Inflammatory macrophage (primary cell): ENCODE measurements at regions not wholly inside any gene's neighbourhood (a gene's known extent, or its start where the extent isn't known, plus 50 kb on each side); places are given as distances from the start of the nearest gene placed in this dataset.
"Not testable (repeated sequence)": the region's sequence is repeated elsewhere in the genome, so short reads cannot be mapped to it uniquely, and the experiment has no call there.

Experiments used
- DNase-seq, 2 donors: peaks; one replicate each; pipeline ENCODE4 v3.0.0-alpha.2; 2020 to 2022

DNA sequence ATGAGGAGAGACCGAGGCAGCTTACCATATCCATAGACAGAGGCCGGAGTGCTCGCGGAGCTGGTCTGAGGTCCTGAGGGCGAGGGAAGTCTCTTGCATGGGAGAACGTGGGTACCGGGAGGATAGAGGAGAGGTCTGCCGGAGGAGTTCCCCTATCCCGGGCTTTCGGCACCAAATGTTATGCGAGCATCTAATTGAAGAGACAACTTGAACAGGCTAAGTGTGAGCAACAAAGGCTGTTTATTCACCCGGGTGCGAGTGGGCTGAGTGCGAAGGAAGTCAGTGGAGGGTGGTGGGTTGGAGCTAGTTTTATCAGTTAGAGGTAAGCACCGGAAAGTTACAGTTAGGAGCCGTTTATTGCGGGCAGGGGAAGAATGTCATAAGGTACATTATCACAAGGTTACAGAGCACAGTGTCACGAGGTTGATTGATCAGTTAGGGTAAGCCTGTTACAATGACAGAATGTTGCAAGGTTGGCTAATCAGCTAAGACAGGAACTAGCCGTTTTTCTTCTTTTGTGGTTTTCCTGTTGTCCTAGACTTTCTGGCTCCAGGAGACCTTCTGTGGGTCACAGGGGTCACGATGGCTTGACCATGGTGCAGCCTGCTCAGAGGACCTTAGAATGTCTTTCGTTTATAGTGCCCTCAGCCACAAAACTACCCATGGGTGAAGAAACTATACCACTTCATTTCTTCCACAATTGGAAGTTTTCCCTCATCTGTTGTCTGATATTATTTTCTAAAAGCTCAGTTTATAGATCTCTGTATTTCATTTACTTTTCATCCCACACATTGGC is 746.0 kb upstream of the ADGRB3 start:
- DNase-seq: peak; percentile 28 to 42

- no peak for DNase-seq
Measured at GRCh38 chr6:67888546-67888885, 746.6 kb upstream of the ADGRB3 start.

GRCh38 chr6:67887747-67888545 is 747.1 kb upstream of the ADGRB3 start:
- no peak for DNase-seq

DNA sequence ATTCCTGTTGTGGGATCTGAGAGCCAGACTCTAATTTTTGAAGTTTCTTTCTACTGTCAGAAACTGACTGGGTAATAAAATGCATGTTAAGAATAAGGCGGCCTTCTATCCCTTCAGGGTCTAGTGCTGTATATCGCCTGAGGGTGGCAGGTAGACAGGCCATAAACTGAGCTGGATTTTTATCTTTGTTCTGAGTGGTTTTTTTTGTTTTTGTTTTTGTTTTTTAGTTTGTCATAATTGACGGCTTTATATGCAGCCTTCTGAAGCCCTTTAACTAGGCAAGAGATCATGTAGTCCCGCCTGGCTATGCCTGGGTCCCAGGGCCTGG is 747.7 kb upstream of the ADGRB3 start:
- DNase-seq: no peak

- no peak for DNase-seq
Measured at GRCh38 chr6:67886840-67887292, 748.2 kb upstream of the ADGRB3 start.

GRCh38 chr6:67886036-67886707 is 748.9 kb upstream of the ADGRB3 start:
- DNase-seq: no peak

GRCh38 chr6:67885081-67886033 is 749.7 kb upstream of the ADGRB3 start:
- DNase-seq: no peak

GRCh38 chr6:67884442-67884841 is 750.6 kb upstream of the ADGRB3 start:
- no peak for DNase-seq

GRCh38 chr6:67883500-67884366 is 751.3 kb upstream of the ADGRB3 start:
- DNase-seq: no peak

GRCh38 chr6:67882436-67883311 is 752.4 kb upstream of the ADGRB3 start:
- DNase-seq: no peak

GRCh38 chr6:67881706-67882065 is 753.4 kb upstream of the ADGRB3 start:
- DNase-seq: no peak

DNA sequence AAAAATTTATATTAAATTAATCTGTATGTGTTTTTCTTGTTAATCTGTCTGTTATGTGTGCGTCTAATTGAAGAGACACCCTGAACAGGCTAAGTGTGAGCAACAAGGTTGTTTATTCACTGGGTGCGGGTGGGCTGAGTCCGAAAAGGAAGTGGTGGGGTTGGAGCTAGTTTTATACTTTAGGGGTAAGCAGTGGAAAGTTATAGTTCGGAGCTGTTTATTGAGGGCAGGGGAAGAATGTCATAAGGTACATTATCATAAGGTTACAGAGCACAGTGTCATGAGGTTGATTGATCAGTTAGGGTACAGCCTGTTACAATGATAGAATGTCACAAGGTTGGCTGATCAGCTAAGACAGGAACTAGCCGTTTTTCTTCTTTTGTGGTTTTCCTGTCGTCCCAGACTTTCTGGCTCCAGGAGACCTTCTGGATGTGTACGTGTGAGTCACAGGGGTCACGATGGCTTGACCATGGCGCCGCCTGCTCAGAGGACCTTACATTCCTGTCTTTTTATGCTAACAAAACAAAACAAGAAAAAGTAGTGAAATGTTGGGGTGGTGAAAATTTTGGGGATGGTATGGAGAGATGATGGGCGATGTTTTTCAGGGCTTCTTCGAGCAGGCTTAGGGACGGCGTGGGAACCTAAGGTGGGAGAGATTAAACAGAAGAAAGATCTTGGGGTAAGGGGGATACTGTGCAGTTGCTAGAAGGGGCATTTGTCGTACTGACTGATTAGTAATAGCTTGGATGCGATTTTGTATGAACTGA is 754.0 kb upstream of the ADGRB3 start:
- no peak for DNase-seq

GRCh38 chr6:67880343-67880742 is 754.7 kb upstream of the ADGRB3 start:
- DNase-seq: not testable (repeated sequence)

DNA sequence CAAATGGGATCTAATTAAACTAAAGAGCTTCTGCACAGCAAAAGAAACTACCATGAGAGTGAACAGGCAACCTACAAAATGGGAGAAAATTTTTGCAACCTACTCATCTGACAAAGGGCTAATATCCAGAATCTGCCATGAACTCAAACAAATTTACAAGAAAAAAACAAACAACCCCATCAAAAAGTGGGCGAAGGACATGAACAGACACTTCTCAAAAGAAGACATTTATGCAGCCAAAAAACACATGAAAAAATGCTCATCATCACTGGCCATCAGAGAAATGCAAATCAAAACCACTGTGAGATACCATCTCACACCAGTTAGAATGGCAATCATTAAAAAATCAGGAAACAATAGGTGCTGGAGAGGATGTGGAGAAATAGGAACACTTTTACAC is 755.2 kb upstream of the ADGRB3 start:
- DNase-seq: not testable (repeated sequence)

DNA sequence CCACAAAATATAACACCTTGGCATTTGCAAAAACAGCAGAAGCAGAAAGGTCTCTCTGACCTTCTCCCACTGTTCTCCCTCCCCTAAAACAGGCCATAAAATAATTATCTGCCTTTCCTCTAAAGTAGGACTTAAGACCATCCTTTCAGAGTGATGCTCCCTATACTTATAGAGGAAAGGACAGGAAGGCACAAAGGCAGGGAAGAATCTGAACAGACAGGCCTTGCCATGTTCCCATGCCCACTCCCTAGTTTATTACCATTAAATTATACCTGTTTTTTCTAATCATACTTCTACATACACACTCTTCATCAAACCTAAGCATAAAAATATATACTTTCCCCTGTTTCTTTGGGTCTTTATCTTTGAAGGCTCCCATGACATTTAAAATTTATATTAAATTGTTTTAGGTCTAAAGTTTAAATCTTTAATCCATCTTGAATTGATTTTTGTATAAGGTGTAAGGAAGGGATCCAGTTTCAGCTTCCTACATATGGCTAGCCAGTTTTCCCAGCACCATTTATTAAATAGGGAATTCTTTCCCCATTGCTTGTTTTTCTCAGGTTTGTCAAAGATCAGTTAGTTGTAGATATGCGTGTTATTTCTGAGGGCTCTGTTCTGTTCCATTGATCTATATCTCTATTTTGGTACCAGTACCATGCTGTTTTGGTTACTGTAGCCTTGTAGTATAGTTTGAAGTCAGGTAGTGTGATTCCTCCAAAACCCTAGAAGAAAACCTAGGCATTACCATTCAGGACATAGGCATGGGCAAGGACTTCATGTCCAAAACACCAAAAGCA is 755.8 kb upstream of the ADGRB3 start:
- DNase-seq: not testable (repeated sequence)

- DNase-seq: not testable (repeated sequence)
Measured at GRCh38 chr6:67878216-67878615, 756.9 kb upstream of the ADGRB3 start.

DNA sequence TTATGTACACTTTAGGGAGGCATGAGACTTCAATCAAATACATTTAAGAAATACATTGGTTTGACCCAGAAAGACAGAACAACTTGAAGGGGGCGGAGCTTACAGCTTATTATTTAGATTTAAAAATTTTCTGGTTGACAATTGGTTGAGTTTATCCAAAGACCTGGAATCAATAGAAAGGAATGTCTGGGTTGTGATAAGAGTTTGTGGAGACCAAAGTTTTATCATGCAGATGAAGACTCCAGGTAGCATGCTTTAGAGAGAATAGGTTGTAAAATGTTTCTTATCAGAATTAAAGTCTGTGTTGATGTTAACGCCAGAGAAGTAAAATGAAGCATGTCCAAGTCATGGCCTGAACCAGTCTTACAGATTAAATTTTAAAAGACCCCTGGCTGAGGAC is 757.8 kb upstream of the ADGRB3 start:
- no peak for DNase-seq

DNA sequence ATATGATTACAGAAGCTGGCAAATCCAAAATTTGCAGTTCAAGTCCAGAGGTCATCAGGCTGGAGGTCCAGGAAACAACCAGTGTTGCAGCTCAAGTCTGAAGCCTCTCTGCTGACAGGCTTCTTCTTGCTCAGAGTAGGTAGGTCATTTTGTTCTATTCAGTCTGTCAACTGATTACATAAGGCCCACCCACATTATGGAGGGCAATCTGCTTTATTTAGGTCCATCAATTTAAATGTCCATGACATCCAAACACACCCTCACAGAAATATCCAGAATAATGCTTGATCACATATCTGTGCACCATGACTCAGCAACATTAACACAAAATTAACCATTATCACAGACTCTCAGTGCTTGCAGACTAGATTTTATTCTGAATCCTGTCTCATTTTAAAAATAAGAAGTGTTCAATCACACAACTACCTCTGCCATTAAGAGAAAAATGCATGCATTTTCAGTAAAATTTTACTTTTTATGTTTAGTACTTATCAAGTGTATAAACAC is 759.2 kb upstream of the ADGRB3 start:
- no peak for DNase-seq

DNA sequence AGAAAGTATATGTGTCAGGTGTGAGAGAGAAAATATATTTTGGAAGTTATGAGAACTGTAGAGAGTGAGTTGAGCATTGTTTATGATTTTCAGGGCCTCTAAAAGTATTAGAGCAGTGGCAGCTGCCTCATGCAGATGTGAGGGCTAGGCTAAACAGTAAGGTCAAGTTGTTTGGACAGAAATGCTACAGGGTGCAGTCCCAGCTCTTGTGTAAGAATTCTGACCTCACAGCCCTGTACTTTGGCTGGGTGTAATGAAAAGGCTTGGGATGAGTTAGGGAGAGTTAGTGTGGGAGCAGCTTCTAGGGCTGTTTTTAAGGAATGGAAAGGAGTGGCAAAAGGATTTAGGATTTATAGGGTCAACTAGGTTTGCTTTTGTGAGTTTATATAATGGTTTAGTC is 764.8 kb upstream of the ADGRB3 start:
- no peak for DNase-seq
